Fibroblast of lung (primary cell): ENCODE measurements at regions not wholly inside any gene's neighbourhood (a gene's known extent, or its start where the extent isn't known, plus 50 kb on each side); places are given as distances from the start of the nearest gene placed in this dataset.

Experiments
- CTCF ChIP-seq, 2 donors: IDR thresholded peaks in 1 of 2; conservative IDR thresholded peaks in 1 of 2; 1 replicate in 1 of 2; 2 replicates in 1 of 2; pipeline ENCODE4 v1.5.1; 2011 to 2012; ENCODE audit warnings: low read length in 2 of 2, control low read depth in 1 of 2, inconsistent platforms in 1 of 2, low read depth in 1 of 2, mild to moderate bottlenecking in 1 of 2
- EZH2 ChIP-seq: IDR thresholded peaks from 2 replicates; pipeline ENCODE4 v1.5.1; 2012; ENCODE audit warnings: low read length, control low read depth, mild to moderate bottlenecking; ENCODE audit errors: missing control alignments

- TF ChIP-seq CTCF (conservative IDR thresholded peaks at IDR 0.05 in 1 of 2, IDR thresholded peaks at IDR 0.05 in 1 of 2; ENCODE audit: low read depth in 1 of 2, low read length in 2 of 2) (no peak), EZH2 (no peak)
Observed at GRCh38 chr9:108417312-108417711, 438.5 kb downstream of the ACTL7B start.
